Lower leg skin (tissue), 4 donors: ENCODE measurements at regions not wholly inside any gene's neighbourhood (a gene's known extent, or its start where the extent isn't known, plus 50 kb on each side); places are given as distances from the start of the nearest gene placed in this dataset.
"Not testable (repeated sequence)": the region's sequence is repeated elsewhere in the genome, so short reads cannot be mapped to it uniquely, and the experiment has no call there.

ENCODE experiments used
- DNase-seq, 2 donors: peaks; one replicate each; pipeline ENCODE4 v3.0.0-alpha.2; 2019; ENCODE audit warnings: low spot score in 2 of 2
- H3K4me3 ChIP-seq: fragments of 200-600 bp; sonication (generic); 2 replicates; pipeline ENCODE4 v1.5.1; 2017; ENCODE audit warnings: mild to moderate bottlenecking, low read depth; ENCODE audit not compliant: poor library complexity, severe bottlenecking
- CTCF ChIP-seq, 3 donors: fragments of 450-650 bp; IDR thresholded peaks; one replicate each; pipeline ENCODE4 v1.5.1; 2016; ENCODE audit warnings: antibody characterized with exemption in 3 of 3, mild to moderate bottlenecking in 3 of 3, moderate library complexity in 2 of 3
- POLR2A ChIP-seq, 2 donors: fragments of 450-650 bp; IDR thresholded peaks; one replicate each; pipeline ENCODE4 v1.6.1; 2016 to 2017; ENCODE audit warnings: antibody characterized with exemption in 2 of 2, mild to moderate bottlenecking in 1 of 2, moderate library complexity in 1 of 2
- WGBS, 2 donors: methylation state at CpG; one replicate each; pipeline ENCODE4 v1.1.5; 2018; 5-methylcytosine and 5-hydroxymethylcytosine counted together
- intact Hi-C: fragments of 100-400 bp; cut with DNase I; formaldehyde crosslinking; loops from one replicate; pipeline ENCODE4 v1.15.0; 2023; ENCODE audit warnings: low total_unique reads

DNA sequence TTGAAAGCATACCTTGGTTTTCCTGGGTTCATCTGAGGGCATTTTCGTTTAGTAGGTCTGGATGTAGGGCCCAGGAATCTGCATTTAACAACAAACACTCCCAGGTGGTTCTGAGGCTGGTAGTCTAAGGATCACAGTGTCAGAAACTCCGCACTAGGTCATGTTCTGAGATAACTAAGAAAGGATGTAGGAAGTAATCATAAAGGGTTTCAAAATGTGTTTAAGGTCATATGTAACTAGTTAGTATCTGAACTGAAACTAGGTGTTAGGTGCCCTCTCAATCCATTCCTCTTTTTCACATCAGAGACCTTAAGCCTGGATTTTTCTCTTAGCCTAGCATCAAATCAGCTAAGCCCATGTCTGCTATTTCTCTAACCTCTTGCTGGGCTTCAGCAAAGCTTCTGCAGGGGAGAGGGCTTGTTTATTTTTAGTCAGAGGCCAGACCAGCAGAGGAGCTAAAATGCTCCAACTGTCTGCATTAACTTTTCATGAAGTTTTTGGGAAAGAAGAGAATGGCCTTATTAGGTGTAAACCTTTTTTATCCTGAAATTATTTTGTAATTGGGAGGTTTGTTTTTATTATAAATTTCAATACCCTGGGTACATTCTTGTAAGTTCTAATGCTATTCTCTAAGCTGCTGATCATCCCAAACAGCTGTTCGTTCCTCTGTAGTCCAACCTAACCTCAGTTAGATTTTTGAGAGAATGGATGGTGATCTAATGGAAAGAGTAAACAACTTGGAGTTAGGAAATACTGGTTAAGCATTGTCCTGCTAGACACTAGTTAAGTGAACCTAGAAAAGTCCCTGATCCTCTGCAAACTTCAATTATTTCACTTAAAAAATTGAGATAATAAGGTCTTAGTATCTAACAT is 262.8 kb upstream of the RFC3 start:
- 77 to 80% methylated on average over 3 of the region's 3 CpGs for WGBS, 2 donors
- H3K4me3 ChIP-seq = no peak overlapping the region
- intact Hi-C loops = no loop called here
- no peak for TF ChIP-seq CTCF (IDR thresholded peaks at IDR 0.05)
- TF ChIP-seq POLR2A (IDR thresholded peaks at IDR 0.05) = no peak
- no peak for DNase-seq

DNA sequence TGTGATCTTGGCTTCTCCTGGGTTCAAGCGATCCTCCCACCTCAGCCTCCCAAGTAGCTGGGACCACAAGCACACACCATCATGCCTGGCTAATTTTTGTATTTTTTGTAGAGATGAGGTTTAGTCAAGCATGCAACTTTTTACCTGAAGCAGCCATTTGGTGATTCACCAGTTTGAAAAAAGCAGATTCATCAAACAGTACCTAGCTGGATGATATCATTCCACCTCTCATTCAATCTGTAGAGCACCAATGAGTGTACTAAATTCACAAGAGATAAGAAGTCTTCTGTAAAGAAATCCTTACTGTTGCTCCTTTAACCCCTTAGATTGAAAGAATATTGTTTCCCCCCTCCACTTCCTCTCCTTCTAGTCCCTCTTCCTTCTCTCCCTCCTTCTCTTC is 261.1 kb upstream of the RFC3 start:
- no peak overlapping the region for H3K4me3 ChIP-seq
- 96 to 100% methylated on average over 1 of the region's 1 CpG for WGBS, 2 donors
- DNase-seq = no peak
- intact Hi-C loops = no loop called here
- TF ChIP-seq POLR2A (IDR thresholded peaks at IDR 0.05) (no peak), CTCF (IDR thresholded peaks at IDR 0.05) (no peak)

DNA sequence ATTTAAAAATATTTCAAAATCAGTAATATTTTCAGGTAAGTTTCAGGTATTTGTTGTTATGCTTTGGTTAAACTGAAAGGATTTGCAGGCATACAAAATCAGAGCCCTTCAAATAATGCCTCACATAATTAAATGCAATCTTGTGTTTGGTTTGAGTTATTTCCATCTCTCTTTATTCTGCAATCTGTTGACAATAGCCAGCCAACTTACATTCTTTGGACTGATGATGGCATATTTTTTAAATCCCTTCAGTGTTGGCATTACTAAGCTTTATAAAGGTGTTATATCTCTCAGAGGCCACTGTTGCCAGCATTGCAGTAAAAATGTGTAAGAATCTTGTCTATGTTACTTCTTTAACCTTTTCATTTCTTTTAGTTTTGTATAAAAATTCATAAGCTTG is 257.2 kb upstream of the RFC3 start:
- TF ChIP-seq CTCF (IDR thresholded peaks at IDR 0.05) = no peak
- TF ChIP-seq POLR2A (IDR thresholded peaks at IDR 0.05) = no peak
- intact Hi-C loops = no loop called here
- no peak overlapping the region for H3K4me3 ChIP-seq
- DNase-seq = no peak

DNA sequence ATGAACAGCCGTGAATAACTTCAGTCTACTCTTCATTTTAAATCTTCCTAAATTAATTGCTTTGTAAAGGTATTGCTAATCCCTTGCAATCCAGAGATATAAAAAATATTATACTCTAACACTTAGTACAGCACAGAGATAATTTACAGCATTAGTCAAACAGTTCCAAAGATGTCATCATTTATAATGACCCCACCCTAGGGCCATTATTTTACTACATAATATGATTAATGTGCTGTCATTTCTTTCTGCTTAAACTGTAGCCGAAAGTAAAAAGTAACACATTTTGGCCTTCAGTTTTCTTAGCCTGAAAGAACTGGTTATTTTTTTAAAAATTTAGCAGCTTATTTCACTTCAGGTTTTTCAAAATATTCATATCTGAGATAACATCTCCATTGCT is 256.3 kb upstream of the RFC3 start:
- DNase-seq = no peak
- H3K4me3 ChIP-seq = no peak overlapping the region
- 30 to 43% methylated on average over 2 of the region's 2 CpGs for WGBS, 2 donors
- intact Hi-C loops = no loop called here
- TF ChIP-seq POLR2A (IDR thresholded peaks at IDR 0.05) (no peak), CTCF (IDR thresholded peaks at IDR 0.05) (no peak)

GRCh38 chr13:33571618-33572017 is 246.3 kb upstream of the RFC3 start:
- intact Hi-C loops = no loop called here
- H3K4me3 ChIP-seq = no peak overlapping the region
- TF ChIP-seq POLR2A (IDR thresholded peaks at IDR 0.05) (no peak), CTCF (IDR thresholded peaks at IDR 0.05) (no peak)
- WGBS, 2 donors = 95 to 100% methylated on average over 1 of the region's 1 CpG
- no peak for DNase-seq

- H3K4me3 ChIP-seq, DNase-seq, intact Hi-C loops: not testable (repeated sequence)
- 70 to 79% methylated on average over 2 of the region's 2 CpGs for WGBS, 2 donors
Measured at GRCh38 chr13:33572322-33572721, 245.6 kb upstream of the RFC3 start.
